SK-N-SH (cell line): ENCODE measurements at regions not wholly inside any gene's neighbourhood (a gene's known extent, or its start where the extent isn't known, plus 50 kb on each side); places are given as distances from the start of the nearest gene placed in this dataset.
"Not testable (repeated sequence)": the region's sequence is repeated elsewhere in the genome, so short reads cannot be mapped to it uniquely, and the experiment has no call there.

Experiments used
- CTCF ChIA-PET: fragments of 300-600, 350-600 bp; formaldehyde crosslinking; extraction: SDS; loops from one replicate; lab custom pipeline; 2021; lab: Yijun Ruan, JAX
- POLR2A ChIA-PET: fragments of 350-600 bp; sonication (Branson Sonifier 250); formaldehyde crosslinking; extraction: SDS; loops from one replicate; lab custom pipeline; 2020; ENCODE audit warnings: antibody characterized with exemption, inconsistent platforms; lab: Yijun Ruan, JAX
- DNase-seq: peaks from one replicate; pipeline ENCODE4 v3.0.0; 2012
- H2AFZ ChIP-seq: fragments of 200-600 bp; sonication (generic); 2 replicates; pipeline ENCODE4 v1.8.1; 2016; ENCODE audit warnings: antibody characterized with exemption, mild to moderate bottlenecking, low read depth
- H3F3A ChIP-seq: fragments of 200-600 bp; sonication (generic); replicated peaks from 2 replicates; pipeline ENCODE3; 2016; ENCODE audit warnings: antibody characterized with exemption, mild to moderate bottlenecking; ENCODE audit not compliant: insufficient read depth
- H3K27ac ChIP-seq, 2 experiments: fragments of 200-500 bp in 1 of 2; fragments of 200-600 bp in 1 of 2; sonication (Bioruptor generic) in 1 of 2; sonication (generic), shearing (Covaris generic) in 1 of 2; 2 replicates each; pipeline versions ENCODE4 v1.5.1 to v1.6.1; 2014 to 2016; ENCODE audit warnings: low read depth in 2 of 2, inconsistent platforms in 1 of 2, low read length in 1 of 2, mild to moderate bottlenecking in 1 of 2, mixed read lengths in 1 of 2
- H3K27me3 ChIP-seq: fragments of 200-600 bp; sonication (generic), shearing (Covaris generic); 2 replicates; pipeline ENCODE4 v1.6.1; 2016; ENCODE audit warnings: mixed run types; ENCODE audit not compliant: insufficient read depth
- H3K36me3 ChIP-seq, 2 experiments: fragments of 200-500 bp in 1 of 2; fragments of 200-600 bp in 1 of 2; sonication (Bioruptor generic) in 1 of 2; sonication (generic) in 1 of 2; replicated peaks in 1 of 2; 2 replicates each; pipeline versions ENCODE3 to v1.5.1; 2014 to 2016; ENCODE audit warnings: low read length in 1 of 2, mild to moderate bottlenecking in 1 of 2; ENCODE audit not compliant: insufficient read depth in 2 of 2, control insufficient read depth in 1 of 2
- H3K4me1 ChIP-seq, 2 experiments: fragments of 200-500 bp in 1 of 2; fragments of 200-600 bp in 1 of 2; sonication (Bioruptor generic) in 1 of 2; sonication (generic), shearing (Covaris generic) in 1 of 2; 2 replicates each; pipeline versions ENCODE4 v1.5.1 to v1.6.1; 2014 to 2016; ENCODE audit warnings: low read depth in 1 of 2, low read length in 1 of 2, mixed run types in 1 of 2; ENCODE audit not compliant: insufficient read depth in 2 of 2, control insufficient read depth in 1 of 2
- H3K4me2 ChIP-seq: fragments of 200-600 bp; sonication (generic), shearing (Covaris generic); 2 replicates; pipeline ENCODE4 v1.6.1; 2017; ENCODE audit warnings: mixed run types
- H3K4me3 ChIP-seq, 2 experiments: fragments of 200-500 bp in 1 of 2; fragments of 200-600 bp in 1 of 2; sonication (Bioruptor generic) in 1 of 2; sonication (generic), shearing (Covaris generic) in 1 of 2; 2 replicates each; pipeline versions ENCODE4 v1.5.1 to v1.8.1; 2014 to 2016; ENCODE audit warnings: low read depth in 2 of 2, inconsistent platforms in 1 of 2, low read length in 1 of 2, mild to moderate bottlenecking in 1 of 2, mixed read lengths in 1 of 2, moderate library complexity in 1 of 2
- H3K79me2 ChIP-seq: fragments of 200-600 bp; sonication (generic); 2 replicates; pipeline ENCODE4 v1.8.1; 2017; ENCODE audit warnings: mild to moderate bottlenecking; ENCODE audit not compliant: insufficient read depth
- H3K9ac ChIP-seq: fragments of 200-600 bp; sonication (generic); 2 replicates; pipeline ENCODE4 v1.6.1; 2017; ENCODE audit warnings: mixed run types
- H3K9me2 ChIP-seq: fragments of 200-600 bp; sonication (generic); 2 replicates; pipeline ENCODE4 v1.6.1; 2017; ENCODE audit warnings: mixed run types
- H3K9me3 ChIP-seq: fragments of 200-600 bp; sonication (generic); 2 replicates; pipeline ENCODE4 v1.6.1; 2017; ENCODE audit warnings: mixed run types, mild to moderate bottlenecking, moderate library complexity
- H4K20me1 ChIP-seq: fragments of 200-600 bp; sonication (generic); 2 replicates; pipeline ENCODE4 v1.6.1; 2017; ENCODE audit warnings: mild to moderate bottlenecking, mixed run types; ENCODE audit not compliant: insufficient read depth
- CHD2 ChIP-seq: fragments of 150-350 bp; IDR thresholded peaks from 2 replicates; pipeline ENCODE4 v1.6.1; 2018; ENCODE audit warnings: low read length; ENCODE audit not compliant: partially characterized antibody
- ELF1 ChIP-seq: IDR thresholded peaks from 2 replicates; pipeline ENCODE4 v1.4.0; 2012
- EZH2phosphoT487 ChIP-seq: fragments of 200-600 bp; sonication (generic); IDR thresholded peaks from 2 replicates; pipeline ENCODE4 v1.6.1; 2017; ENCODE audit warnings: low read depth, mixed run types, mild to moderate bottlenecking, antibody characterized with exemption, moderate library complexity, borderline replicate concordance
- FOXM1 ChIP-seq: IDR thresholded peaks from 2 replicates; pipeline ENCODE4 v1.4.0; 2012; ENCODE audit warnings: low read depth, mild to moderate bottlenecking
- GABPA ChIP-seq: IDR thresholded peaks from 2 replicates; pipeline ENCODE4 v1.4.0; 2012; ENCODE audit warnings: low read depth, mild to moderate bottlenecking
- MAX ChIP-seq: IDR thresholded peaks from 2 replicates; pipeline ENCODE4 v1.4.0; 2012; ENCODE audit warnings: low read depth
- PBX3 ChIP-seq: IDR thresholded peaks from 2 replicates; pipeline ENCODE4; 2012
- RXRA ChIP-seq: IDR thresholded peaks from 2 replicates; pipeline ENCODE4 v1.4.0; 2012; ENCODE audit warnings: low read depth, mild to moderate bottlenecking, borderline replicate concordance
- SMC3 ChIP-seq: IDR thresholded peaks from 2 replicates; pipeline ENCODE4 v1.6.1; 2012; ENCODE audit warnings: low read depth, low read length, improper control_type of control experiment
- TEAD4 ChIP-seq: IDR thresholded peaks from 2 replicates; pipeline ENCODE4 v1.4.0; 2012; ENCODE audit warnings: mild to moderate bottlenecking, borderline replicate concordance; ENCODE audit not compliant: insufficient read depth
- WGBS: methylation state at CpG from one replicate; pipeline ENCODE4 v1.1.6; 2017; ENCODE audit warnings: low lambda C conversion rate; 5-methylcytosine and 5-hydroxymethylcytosine counted together

- Histone ChIP-seq H3K9me2 (no peaks in the 10 kb centered on the region), H3K79me2 (no peaks in the 10 kb centered on the region), H3F3A (no peaks in the 10 kb centered on the region), H3K27me3 (no peaks in the 10 kb centered on the region)
- POLR2A ChIA-PET = no interaction called here
- no peak for DNase-seq
- CTCF ChIA-PET = no interaction called here
- TF ChIP-seq RXRA (no peak), SMC3 (no peak), GABPA (no peak), PBX3 (no peak), EZH2phosphoT487 (no peak), FOXM1 (no peak), CHD2 (no peak), TEAD4 (no peak), MAX (no peak), ELF1 (no peak)
- TF ChIP-seq, all 33 proteins: peak for 0
- Histone ChIP-seq H3K9me3 (no peaks in the 10 kb centered on the region), H3K4me1 (peaks cover 12 to 23% of the 10 kb centered on the region in 2 experiments; a peak in 3 of 4 replicates), H3K4me2 (no peak overlapping the region), H4K20me1 (no peaks in the 10 kb centered on the region), H3K27ac (peak overlapping the region in 1 of 2 experiments; percentile 28; a peak in 1 of 4 replicates), H3K4me3 (no peak overlapping the region), H2AFZ (no peak overlapping the region), H3K9ac (no peak overlapping the region), H3K36me3 (no peaks in the 10 kb centered on the region)
- WGBS = 93% methylated on average over 24 of the region's 29 CpGs
Observed at GRCh38 chr16:29158785-29159184, 173.9 kb downstream of the LAT start.

GRCh38 chr16:29158031-29158784, 173.4 kb downstream of the LAT start:
- POLR2A ChIA-PET, H3K9me2 ChIP-seq, H3K36me3 ChIP-seq, CTCF ChIA-PET, H3F3A ChIP-seq, H3K79me2 ChIP-seq, H2AFZ ChIP-seq, H3K27me3 ChIP-seq, H3K9ac ChIP-seq, H3K9me3 ChIP-seq, H4K20me1 ChIP-seq, H3K4me2 ChIP-seq, H3K4me3 ChIP-seq: not testable (repeated sequence)
- 91% methylated on average over 26 of the region's 37 CpGs for WGBS
- Histone ChIP-seq H3K4me1 (peaks cover 12 to 23% of the 10 kb centered on the region in 2 experiments; a peak in 3 of 4 replicates), H3K27ac (peak overlapping the region; percentile 72 to 82; a peak in 3 of 4 replicates)
- peak; percentile 49 for DNase-seq
